Pulmonary artery endothelial cell (primary cell): ENCODE measurements at regions not wholly inside any gene's neighbourhood (a gene's known extent, or its start where the extent isn't known, plus 50 kb on each side); places are given as distances from the start of the nearest gene placed in this dataset.

ENCODE experiments used
- DNase-seq: peaks from one replicate; pipeline ENCODE4 v3.0.0-alpha.2; 2011; ENCODE audit warnings: low read depth, low spot score

DNA sequence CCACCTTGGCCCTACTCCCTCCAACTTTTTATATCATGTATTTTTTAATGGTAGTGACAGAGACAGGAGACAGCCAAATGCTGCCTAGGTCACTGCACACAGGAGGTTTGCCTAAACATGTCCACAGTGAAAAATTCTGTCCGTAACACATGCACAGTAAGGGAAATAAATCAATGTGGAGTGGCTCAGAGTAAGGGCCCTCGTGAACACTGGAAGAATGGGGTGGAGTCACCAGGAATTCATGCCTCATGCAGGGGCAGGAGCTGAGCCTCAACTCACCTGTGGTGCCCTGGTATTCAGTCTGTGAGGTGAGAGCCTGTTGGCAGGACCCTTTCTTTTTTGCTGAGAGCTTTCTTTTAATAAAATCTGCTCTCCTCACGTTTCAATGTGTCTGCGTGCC lies 289.1 kb downstream of the TGFB2 start:
- no peak for DNase-seq

DNA sequence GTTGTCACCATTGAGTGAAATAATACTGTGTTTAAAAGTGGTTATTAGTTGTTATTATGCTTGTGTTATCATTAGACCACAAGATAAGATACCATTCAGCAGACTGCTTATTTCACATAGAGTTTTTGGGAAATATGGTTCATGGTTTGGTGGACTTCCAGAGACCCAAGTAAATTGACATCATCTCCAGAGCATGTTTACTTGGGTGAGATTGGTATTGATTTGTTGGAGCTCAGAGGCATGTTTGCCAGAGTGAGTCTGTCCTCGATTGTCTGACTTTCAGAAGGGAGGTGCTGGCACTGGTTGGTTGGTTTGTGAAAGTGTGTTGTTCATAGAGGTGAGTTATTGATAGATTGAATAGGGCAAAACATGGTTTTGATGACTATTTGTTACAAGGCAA lies 291.4 kb downstream of the TGFB2 start:
- DNase-seq, result no peak

DNA sequence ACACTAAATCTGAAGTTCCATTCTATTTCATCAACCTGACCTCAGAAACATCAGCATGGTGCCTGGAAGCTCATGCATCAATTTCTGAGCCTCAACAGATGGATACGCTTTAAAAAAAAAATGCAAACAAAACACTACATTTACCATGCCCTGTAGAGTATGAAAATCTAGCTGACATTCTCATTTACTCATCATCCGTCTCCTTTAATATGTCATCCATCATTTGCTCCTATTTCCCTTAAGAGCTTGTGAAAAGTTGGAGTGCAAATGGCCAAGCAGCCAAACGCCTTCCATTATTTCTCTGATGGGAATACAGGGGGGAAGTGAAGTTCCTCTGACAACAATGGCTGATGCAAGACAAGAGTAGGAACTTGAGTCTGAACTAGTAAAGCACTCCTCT lies 295.0 kb downstream of the TGFB2 start:
- DNase-seq, result no peak

DNA sequence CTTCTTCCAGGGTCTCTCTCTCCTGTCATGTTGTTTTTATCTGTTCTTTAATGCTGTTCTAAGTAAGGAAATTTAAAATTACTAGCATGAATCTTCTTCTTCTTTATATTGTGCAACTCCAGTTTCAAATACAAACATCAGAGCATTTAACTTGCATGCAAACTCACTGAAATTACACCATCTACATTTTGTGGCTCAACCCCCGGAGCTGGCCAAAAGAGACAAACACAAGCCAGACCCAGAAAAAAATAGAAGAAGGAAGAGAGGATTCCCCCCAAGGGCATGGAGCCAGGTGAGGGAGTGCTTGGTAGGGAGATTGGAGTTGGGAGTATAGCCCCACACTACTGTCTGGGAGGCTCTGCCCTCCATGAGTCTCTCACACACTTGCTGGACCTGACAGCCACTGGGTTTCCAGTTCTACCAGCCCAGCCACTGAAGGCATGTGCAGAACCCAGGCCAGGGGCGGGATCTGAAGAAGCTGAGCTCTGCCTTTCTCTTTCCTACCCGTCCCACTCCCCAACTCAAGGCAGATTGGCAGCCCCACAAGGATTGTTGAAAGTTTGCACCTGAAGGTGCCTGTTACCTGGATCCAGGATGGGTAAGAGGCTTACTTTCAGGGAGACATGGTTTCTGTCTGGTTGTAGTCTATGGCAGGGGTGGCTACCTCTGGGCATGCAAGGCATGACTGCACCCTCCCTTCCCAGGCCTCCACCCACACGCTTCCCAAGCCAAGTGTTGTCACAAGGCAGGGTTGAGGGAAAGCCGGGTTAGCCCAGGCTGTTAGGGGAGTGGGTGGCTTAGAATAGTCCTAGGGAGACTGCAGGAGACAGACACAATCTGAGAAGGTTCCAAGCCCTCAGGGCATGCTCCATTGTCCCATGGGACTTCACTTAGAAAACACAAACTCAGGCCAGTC lies 297.2 kb downstream of the TGFB2 start:
- DNase-seq, result no peak

DNA sequence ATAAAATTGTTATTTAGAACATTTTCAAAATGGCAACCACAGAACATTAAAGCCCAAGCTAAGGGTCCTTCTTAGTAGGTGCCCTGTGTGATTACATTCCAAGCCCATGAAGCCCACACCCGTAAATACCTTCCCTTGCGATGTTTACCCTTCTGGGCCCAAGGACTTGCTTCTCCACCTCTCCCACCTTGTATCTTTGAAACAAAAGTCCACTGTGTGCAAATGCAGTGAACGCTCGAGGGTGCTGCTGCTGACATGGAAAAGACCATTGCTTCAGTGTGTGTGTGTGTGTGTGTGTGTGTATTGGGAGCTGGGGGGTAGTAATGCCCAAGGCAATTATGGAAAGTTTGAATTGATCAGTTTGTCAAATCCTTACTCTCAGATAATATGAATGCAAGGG lies 298.1 kb downstream of the TGFB2 start:
- no peak for DNase-seq

DNA sequence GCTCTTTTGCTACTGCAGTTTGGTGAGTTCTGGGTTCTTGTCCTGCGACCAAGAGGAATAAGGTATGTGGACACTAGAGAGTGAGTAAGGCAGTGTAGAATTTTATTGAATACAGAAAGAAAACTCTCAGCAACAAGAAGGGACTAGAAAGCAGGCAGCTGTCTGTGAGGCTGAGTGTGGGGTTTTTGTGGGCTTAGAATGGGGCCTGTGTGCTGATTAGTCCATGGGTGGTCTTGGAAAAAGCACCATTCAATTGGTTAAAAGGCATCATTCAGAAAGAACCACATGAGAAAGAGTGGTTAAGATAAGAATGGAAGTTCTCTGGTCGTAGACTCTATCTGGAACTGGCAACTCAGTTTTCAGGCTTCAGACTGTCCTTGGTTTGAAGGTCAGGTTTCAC lies 298.8 kb downstream of the TGFB2 start:
- DNase-seq, result no peak

DNA sequence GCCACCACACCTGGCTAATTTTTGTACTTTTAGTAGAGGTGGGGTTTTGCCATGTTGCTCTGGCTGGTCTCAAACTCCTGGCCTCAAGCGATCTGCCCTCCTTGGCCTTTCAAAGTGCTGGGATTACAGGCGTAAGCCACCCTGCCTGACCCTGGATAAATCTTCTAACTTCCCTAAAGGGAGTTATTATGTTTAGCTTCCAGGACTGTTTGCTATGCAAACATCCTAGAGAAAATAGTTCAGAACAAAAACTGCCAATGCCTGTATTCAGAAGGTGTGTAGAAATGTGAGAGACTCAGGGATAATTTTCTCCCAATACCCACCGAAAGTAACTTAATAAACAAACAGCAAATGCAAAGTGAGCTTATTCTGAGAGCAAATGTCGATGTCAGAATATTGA lies 301.2 kb downstream of the TGFB2 start:
- DNase-seq, result no peak

DNA sequence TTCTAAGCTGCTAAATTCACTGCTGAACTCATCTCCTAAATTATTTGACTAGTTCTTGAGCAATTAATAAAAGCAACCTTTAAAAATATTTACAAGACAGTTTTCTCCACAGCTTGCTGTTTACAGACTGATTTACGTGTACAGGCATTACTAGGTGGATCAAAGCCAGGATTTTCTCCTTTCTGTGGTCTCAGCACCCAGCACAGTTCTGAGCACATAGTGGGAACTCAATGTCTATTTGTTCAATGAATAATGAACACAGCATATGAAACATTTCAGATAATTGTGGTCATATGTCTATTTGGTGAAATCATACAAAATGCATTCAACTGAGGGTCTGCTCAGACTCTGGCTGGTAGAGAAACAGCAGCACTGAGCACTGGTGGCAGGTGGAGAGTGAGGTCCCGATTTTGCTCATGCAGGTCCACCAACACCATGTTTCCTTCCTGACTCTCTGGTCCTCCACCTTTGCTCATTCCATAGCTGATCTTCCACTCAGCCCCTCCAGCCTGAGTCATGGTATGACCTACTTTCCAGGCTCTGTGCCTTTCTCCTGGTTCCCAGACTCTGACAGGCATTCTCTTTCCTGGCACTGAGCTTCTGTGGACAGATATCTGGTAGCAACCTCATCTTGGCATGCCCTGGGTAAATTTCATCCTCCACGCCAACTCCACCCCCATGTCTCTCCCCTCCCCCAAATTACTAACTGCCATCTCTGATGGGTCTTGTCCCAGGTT lies 311.3 kb downstream of the TGFB2 start:
- DNase-seq, result no peak

DNA sequence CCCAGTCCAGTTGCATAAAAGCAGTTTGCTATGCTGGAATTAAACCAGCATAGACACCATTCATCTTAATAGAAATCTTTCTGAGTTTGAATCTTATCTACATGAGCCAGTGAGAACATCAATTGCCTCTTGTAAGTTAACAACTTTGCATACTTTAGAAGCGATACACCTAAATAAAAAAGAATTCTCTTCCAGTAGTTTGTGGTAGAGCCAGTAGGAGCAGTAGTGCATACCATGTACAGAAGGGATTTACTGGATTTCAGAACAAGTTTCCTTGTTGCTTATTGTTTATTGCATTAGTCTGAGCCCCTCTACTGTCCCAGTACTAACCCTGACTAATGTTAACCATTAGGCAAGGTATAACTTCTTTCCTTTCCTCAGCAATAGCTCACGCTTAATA lies 313.1 kb downstream of the TGFB2 start:
- no peak for DNase-seq

DNA sequence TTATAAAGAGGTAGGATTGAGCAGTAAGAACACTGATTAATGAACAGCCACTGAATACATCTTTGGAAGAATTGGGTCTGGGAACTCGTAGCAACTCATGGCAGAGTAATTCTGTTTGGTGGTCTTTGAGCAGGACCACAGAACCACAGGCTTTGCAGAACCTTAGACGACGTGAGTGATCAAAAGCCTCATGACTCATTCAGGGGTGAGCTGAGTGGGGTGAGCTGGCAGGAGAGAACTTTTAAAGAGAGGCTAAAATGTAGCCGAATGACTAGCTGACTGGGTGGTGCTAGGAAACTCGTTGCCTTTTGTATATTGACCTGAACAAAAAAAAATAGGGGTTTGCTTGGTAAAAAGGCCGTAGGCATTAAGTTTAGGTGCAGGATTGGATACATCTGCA lies 313.8 kb downstream of the TGFB2 start:
- no peak for DNase-seq

DNA sequence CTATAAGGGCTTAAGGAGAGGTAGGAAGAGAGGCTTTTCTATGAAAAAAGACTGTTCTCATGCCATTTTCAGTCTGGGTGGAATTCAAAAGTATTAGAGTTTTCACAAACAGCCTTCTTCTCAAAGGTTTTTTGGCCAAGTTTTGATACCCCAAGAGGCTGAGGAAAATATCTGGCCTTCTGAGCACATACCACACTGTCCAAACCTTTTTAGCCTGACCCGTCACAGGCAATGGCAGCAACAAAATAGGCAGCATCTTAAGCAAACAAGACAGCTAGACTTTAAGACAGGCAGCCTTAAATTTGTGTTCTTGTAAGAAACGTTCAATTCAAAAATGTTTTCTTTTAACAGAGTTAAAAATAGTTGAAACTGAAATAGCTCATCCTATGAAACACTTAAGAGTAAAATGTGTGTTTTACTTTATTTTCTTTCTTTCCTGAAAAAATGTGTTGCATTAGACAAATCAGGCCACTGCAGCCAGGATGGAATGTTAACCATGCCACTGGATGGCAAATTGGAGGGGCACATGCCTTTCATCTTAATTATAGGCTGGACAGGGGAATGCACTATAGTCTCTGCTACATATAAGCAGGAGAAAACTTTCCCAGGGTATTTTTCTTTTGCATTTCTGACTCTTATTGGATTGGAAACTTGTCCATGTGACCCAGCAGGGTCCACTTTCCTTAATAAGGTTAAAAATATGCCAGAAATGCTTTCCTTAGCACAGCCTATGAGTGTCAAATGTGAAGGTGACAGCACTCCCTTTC lies 315.0 kb downstream of the TGFB2 start:
- DNase-seq, result no peak

DNA sequence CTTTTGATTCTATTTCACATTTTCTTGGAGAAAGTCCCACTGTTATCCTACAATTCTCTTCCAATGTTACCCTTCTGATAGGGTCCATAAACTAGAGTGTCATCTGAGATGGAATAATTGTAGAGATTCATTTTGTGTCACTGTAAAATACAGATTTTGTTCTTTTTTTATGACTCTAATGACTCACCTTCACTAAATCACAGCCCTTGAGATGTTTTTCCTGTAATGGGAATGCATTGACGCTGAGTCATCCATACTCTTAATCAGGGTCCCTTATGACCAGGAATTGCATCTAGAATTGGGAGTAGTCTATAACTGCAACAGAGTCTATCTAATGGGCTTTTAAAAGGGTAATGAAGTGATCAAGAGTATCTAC lies 315.5 kb downstream of the TGFB2 start:
- peak; percentile 59 for DNase-seq

DNA sequence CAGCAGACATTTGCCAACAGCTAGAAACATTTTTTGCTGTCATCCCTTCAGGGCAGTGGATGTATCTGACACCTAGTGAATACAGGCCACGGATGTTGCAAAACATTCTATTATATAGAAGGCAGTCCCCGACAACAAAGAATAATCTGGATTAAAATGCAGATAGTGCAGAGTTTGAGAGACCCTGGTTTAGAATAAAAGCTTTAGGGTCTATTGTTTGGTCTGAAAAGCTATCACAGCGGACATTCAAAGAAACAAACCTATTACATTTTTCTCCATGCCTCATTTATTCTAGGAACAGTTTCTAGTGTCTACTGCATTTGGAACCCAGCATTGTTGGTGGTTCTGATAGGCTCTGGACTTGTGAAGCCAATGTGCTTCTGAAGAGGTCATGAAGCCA lies 316.3 kb downstream of the TGFB2 start:
- DNase-seq, result no peak

DNA sequence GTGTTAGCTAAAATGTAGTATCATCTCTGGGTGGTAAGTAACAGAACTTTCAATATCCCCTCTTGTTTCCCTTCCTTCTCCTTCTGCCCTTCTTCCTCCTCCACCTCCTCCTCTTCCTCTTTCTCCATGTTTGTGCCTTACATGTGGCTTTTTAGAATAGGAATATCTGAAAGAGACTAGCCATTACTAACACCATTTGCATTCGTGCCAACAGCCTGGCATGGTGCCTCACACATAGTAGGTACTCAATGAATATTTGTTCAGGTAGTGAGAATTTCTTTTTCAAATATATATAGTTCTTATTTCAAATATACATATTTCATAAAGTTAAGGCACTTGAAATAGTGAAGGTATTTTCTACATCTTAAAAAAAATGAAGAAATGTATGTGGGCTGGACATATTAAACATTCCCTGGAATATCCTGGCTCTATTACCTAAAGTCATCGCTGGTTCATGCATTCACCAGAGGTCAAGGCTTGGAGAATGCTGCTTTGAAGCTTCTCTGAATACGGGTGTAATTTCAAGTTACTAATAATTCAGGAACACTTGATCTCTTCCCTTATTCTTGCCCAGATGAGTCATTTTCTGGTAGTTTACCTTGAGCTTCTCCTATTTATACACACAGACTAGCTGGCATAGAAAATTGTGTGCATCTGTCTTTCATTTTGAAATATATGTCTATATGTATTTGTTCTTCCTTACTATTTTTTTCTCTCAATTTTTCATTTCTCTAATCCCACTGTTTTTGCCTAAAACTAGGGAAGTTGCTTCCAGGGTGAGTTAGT lies 319.4 kb downstream of the TGFB2 start:
- DNase-seq, result no peak

DNA sequence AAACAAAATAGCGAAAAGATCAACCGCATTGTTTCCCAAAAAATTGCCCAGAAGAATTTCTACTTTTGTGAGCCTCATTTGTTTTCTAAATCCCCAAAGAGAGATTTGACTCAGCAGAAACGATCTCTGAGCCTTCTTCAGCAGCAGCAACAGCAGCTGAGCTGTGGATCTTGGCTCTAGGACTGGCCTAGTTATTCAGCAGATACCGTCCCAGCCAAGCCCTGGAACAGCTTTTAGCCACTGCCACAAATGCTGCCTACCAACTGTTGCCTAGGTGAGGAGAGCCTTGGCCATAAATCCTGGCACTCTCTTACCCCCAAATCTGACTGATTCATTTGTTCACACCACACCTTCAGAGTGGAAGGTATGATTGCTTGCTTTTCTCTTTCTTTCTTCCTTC lies 320.1 kb downstream of the TGFB2 start:
- DNase-seq, result no peak

DNA sequence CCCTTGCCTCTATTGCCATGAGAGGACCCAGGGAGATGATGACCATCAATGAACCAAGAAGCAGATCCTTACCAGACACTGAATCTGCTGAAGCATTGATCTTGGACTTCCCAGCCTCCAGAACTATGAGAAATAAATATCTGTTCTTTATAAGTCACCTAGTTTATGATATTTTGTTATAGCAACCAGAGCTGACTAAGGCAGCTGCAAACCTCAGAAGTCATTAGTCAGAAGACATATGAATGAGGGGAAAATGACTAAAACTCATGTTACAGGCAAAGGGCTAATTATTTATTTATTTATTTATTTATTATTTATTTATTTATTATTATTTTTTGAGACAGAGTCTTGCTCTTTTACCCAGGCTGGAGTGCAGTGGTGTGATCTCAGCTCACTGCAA lies 321.1 kb downstream of the TGFB2 start:
- no peak for DNase-seq

DNA sequence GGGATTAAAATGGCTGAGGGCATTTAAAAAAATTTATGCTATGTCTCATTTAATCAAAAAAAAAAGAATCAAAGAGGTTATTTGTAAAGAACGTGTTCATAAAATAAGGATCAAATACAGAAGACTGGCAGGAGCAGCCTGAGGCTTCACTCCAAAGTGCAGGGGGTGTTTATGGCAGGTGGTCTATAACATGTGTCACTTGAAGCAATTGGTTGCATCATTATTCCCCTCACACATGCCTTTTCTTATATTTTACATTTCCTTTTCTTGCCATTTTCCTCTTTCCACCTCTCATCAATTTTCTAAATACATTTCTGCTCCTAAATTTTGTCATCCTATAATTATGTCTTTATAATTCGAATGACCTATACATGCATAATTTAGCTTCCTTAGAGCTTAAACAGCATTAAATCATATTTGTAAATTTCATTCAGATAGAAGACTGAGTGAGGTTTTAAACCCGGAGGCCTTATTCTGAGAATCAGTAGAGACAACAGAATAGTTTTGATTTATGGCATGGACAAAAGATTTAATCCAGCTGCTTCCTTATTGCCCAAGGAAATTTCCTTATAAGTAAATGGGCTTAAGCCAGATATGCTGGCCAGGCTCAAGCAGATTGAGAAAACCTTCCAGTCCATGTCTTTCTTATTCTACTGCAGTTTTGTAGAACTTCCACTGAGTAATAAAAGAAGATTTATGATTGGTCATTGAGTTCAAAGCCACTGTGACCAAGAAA lies 322.8 kb downstream of the TGFB2 start:
- DNase-seq, result no peak

DNA sequence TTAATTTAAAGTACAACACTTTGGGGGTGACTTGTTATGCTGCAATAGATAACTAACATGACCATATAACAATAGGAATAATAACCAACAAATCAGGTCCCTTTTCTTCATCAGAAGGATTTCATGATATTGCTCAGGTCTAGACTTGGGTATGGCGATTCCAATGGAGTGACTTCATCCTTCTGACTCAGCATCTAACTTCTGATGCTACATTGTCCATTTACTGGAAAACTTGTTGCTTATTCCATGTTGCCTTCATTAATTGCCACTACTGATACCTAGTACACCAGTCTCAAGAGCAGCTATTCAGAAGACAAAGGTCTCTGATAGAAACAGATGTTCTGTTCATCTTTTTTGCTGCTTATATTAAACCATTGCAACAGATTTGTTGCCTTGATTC lies 324.3 kb downstream of the TGFB2 start:
- DNase-seq, result no peak

DNA sequence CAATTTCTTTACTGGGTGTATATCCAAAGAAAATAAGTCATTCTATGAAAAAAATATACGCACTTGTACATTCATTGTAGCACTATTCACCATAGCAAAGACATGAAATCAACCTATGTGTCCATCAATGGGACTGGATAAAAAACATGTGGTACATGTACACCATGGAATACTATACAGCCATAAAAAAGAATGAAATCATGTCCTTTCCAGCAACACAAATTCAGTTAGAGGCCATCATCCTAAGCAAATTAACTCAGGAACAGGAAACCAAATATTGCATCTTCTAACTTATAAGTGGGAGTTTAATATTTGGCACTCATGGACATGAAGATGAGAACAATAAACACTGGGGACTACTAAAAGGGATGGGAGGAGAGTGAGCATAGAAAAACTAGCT lies 325.7 kb downstream of the TGFB2 start:
- DNase-seq, result no peak

DNA sequence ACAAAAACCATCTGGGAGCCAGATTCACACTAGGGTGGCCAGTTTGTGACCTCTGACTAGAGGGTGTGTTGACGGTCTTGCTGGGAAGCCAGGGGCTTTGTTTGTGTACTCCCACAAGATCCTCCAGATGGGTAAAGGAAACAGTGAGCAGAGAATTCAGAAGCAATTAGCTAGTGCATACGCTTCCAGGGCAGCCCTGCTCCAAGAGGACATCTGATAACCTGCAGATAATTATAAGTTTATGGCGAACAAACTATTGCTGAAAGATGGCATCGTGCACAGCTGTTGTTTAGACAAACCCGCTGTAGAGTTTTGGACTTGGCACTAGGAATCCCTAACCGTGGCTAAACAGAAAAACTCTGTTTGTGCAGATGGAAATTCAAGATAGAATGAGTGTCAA lies 326.4 kb downstream of the TGFB2 start:
- no peak for DNase-seq

DNA sequence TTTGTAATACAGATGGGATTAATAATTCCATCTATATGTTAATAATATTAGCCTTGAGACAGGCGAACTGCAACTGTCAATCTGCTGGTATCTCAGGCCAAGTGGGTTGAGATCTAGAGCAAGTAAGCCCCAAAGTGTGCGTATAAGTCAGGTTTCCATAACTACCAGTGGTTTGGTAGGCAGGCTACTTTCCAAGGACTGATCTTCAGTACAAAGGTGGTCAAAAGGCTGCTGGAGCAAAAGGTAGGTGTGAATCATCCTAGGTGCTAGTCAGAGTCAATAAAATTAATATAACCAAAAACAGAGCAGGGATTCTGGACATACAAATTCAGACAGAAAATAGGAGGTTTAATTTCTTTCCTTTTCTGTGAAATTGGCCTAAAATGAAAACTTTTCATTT lies 328.0 kb downstream of the TGFB2 start:
- no peak for DNase-seq
